Vagina (tissue), 2 donors: ENCODE measurements at regions not wholly inside any gene's neighbourhood (a gene's known extent, or its start where the extent isn't known, plus 50 kb on each side); places are given as distances from the start of the nearest gene placed in this dataset.

Experiments
- CTCF ChIP-seq, 3 experiments: fragments of 450-650 bp in 2 of 3; fragments of 200-600 bp in 1 of 3; sonication (generic) in 1 of 3; IDR thresholded peaks; one replicate each; pipeline ENCODE4 v1.5.1; 2017 to 2019; ENCODE audit warnings: antibody characterized with exemption in 3 of 3, mild to moderate bottlenecking in 2 of 3, moderate library complexity in 2 of 3
- POLR2A ChIP-seq, 2 donors: fragments of 450-650 bp; IDR thresholded peaks; one replicate each; pipeline ENCODE4 v1.6.1; 2017; ENCODE audit warnings: antibody characterized with exemption in 2 of 2, mild to moderate bottlenecking in 2 of 2, moderate library complexity in 2 of 2
- POLR2AphosphoS5 ChIP-seq, 2 donors: sonication (generic); formaldehyde crosslinking; IDR thresholded peaks; one replicate each; pipeline ENCODE4 v1.9.0; 2017; ENCODE audit warnings: antibody characterized with exemption in 2 of 2, mild to moderate bottlenecking in 2 of 2, low read depth in 1 of 2; ENCODE audit not compliant: insufficient read depth in 1 of 2

GRCh38 chr2:82301506-82301905, 1997.0 kb upstream of the LRRTM1 start:
- TF ChIP-seq CTCF (IDR thresholded peaks at IDR 0.05) (no peak), POLR2AphosphoS5 (IDR thresholded peaks at IDR 0.05; ENCODE audit: insufficient read depth in 1 of 2, low read depth in 1 of 2) (no peak), POLR2A (IDR thresholded peaks at IDR 0.05) (no peak)
